HG02870 (cell line): ENCODE measurements at regions not wholly inside any gene's neighbourhood (a gene's known extent, or its start where the extent isn't known, plus 50 kb on each side); places are given as distances from the start of the nearest gene placed in this dataset.
"Not testable (repeated sequence)": the region's sequence is repeated elsewhere in the genome, so short reads cannot be mapped to it uniquely, and the experiment has no call there.

ENCODE experiments used
- ATAC-seq: cut with Tn5 transposase; IDR thresholded peaks from one replicate; pipeline ENCODE4 v1.9.1; 2021; ENCODE audit warnings: mild to moderate bottlenecking, moderate library complexity; ENCODE audit not compliant: unreplicated experiment

DNA sequence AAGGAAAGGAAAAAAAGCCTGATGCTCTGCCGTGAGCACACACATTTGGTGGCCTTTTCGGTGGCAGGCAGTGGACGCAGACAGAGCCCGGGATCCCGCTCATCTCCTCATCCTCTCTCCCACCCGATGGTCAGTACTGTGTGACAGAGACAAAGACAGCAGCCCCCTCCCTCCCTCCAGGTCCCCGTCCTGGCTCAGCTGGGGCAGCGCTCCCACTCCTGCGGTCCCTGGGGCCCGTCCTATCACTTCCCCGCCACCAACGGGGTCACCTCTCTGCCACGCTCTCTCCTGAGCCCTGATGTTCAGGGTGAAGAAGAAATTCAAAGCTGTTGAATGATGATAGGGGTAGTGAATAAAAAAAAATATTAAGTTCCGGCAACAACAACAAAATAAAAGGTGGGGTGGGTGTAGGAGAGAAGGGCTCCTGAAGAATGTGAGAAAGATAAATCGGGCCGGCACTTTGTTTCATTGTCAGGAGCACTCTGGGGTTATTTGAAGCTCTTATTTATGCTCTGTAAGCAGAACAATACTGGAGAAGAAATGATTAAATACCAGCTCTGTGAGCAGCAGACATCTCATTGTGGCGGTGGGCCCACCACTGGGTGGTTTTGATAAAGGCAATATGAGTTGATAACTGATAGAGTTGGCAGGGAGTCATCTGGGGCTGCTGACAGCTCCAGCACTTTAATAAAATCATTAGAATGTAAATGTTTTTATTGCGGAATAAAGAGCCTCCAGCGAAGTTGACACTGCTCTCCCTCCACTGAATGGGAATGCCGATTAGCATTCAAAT, 417.7 kb downstream of the IRX1 start:
- ATAC-seq = no peak

- ATAC-seq = no peak
Observed at GRCh38 chr5:4015709-4016108, 420.1 kb downstream of the IRX1 start.

- ATAC-seq = no peak
Observed at GRCh38 chr5:4017076-4017803, 421.6 kb downstream of the IRX1 start.

- ATAC-seq = no peak
Observed at GRCh38 chr5:4018007-4018406, 422.4 kb downstream of the IRX1 start.

- ATAC-seq = no peak
Observed at GRCh38 chr5:4019009-4019769, 423.6 kb downstream of the IRX1 start.

- ATAC-seq = no peak
Observed at GRCh38 chr5:4019841-4020240, 424.2 kb downstream of the IRX1 start.

GRCh38 chr5:4020400-4020799, 424.8 kb downstream of the IRX1 start:
- no peak for ATAC-seq

- ATAC-seq = no peak
Observed at GRCh38 chr5:4022056-4022670, 426.5 kb downstream of the IRX1 start.

DNA sequence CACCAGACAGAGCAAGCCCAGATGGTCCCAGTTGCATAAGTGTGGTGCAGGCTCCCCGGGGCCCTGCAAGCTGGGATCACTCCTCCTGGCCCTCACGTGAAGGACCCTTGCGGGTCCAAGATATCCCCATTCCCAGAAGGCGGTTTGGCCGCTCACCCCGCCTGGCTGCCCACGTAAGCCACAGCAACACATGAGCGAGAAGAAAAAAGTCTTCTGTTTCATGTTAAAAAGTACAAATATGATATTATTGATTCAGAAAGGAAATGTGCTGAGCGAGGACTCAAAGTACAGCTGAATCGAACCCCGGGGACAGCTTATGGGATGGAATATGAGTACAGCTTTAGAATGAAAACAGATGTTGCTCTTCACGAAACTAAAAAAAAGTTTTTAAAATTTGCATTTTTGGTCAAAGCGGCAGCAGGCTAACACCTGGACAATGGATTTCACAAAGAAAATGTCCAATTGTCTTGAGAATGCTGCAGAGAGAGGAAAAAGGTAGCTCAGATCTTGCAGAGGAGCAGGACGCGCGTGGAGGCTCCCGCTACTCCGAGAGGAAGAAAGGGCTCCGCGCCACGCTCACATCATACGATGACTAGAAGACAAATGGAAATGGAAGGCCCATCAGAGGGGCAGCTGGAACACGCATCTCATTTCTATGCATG, 427.6 kb downstream of the IRX1 start:
- no peak for ATAC-seq

DNA sequence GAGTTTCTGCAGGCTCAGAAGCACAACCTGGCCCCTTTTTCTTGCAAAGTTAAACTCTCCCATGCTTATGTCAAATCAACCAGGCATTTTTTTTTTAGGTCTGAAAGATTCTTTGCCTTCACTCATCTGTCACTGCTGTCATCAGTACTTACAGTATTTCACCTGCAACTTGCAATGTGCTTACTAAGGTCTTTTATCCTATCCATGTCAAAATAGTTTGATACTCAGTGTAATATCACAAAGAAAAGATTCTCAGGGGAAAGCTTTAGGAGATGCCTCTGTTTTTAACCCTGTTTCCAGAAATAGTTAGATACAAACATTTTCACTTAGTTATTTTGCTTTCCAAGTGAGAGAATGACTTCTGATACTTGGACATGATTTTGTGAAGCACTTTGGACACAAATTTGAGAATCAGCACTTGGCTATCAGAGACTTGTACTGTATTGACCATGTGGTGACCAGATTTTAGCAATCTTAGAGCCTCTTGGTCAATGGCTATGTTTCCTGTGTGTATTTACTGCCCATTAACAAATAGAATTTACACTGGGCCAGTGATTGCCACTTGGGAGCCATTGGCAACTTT, 428.2 kb downstream of the IRX1 start:
- ATAC-seq = no peak

- no peak for ATAC-seq
Observed at GRCh38 chr5:4027088-4027734, 431.6 kb downstream of the IRX1 start.

GRCh38 chr5:4028384-4028783, 432.8 kb downstream of the IRX1 start:
- no peak for ATAC-seq

DNA sequence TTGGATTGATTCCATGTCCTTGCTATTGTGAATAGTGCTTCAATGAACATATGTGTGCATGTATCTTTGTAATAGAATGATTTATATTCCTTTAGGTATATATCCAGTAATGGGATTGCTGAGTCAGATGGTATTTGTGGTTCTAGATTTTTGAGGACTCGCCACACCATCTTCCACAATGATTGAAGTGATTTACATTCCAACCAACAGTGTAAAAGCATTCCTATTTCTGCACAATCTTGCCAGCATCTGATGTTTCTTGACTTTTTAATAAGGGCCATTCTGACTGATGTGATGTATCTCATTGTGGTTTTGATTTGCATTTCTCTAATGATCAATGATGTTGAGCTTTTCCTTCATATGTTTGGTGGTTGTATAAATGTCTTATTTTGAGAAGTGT, 437.9 kb downstream of the IRX1 start:
- ATAC-seq = not testable (repeated sequence)

GRCh38 chr5:4036861-4037260, 441.2 kb downstream of the IRX1 start:
- no peak for ATAC-seq

GRCh38 chr5:4038994-4039393, 443.4 kb downstream of the IRX1 start:
- ATAC-seq = no peak

DNA sequence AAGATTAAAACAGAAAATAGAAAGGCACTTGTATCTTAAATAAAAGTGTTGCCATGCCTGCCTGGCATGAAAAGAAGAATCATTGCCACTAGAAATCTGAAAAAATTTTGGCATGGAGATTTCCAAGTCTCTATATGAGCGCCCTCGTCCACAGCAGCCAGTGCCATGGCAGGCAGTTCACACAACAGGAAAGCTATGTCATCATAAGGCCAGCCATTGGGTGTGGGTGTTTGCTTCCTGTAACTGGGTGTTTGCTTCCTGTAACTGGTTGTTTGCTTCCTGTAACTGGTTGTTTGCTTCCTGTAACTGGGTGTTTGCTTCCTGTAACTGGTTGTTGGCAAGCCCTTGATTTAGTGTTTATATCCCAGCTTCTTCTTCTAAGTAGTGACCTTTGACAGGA, 446.7 kb downstream of the IRX1 start:
- no peak for ATAC-seq

- ATAC-seq = no peak
Observed at GRCh38 chr5:4043135-4043534, 447.5 kb downstream of the IRX1 start.

GRCh38 chr5:4044881-4045280, 449.2 kb downstream of the IRX1 start:
- no peak for ATAC-seq

GRCh38 chr5:4048398-4048797, 452.8 kb downstream of the IRX1 start:
- ATAC-seq = no peak

- no peak for ATAC-seq
Observed at GRCh38 chr5:4050203-4050602, 454.6 kb downstream of the IRX1 start.
